IMR-90 (cell line): ENCODE measurements at regions not wholly inside any gene's neighbourhood (a gene's known extent, or its start where the extent isn't known, plus 50 kb on each side); places are given as distances from the start of the nearest gene placed in this dataset.

Source experiments
- ATAC-seq: fragments of 200-7000 bp; cut with Tn5 transposase; 2 replicates; pipeline ENCODE4 v1.9.1; 2020; ENCODE audit warnings: low read depth, mild to moderate bottlenecking, moderate library complexity
- BruUV-seq: library from RNA; stranded (reverse); fragments of 400-500 nt; replicated peaks from 2 replicates; lab custom pipeline; 2021; lab: Mats Ljungman, UMichigan
- CTCF ChIA-PET: fragments of 300-600 bp; formaldehyde crosslinking; extraction: SDS; loops from one replicate; lab custom pipeline; 2021; ENCODE audit warnings: antibody characterized with exemption; lab: Yijun Ruan, JAX
- POLR2A ChIA-PET: fragments of 300-600 bp; sonication (Branson Sonifier 250); formaldehyde crosslinking; loops from one replicate; lab custom pipeline; 2022; ENCODE audit warnings: antibody characterized with exemption; ENCODE audit not compliant: unreplicated experiment; lab: Charles Lee
- DNase-seq: peaks from one replicate; pipeline ENCODE4 v3.0.0; 2013
- H2AFZ ChIP-seq: replicated peaks from 2 replicates; pipeline ENCODE3; 2013; ENCODE audit warnings: low read length, mild to moderate bottlenecking; ENCODE audit not compliant: poor library complexity
- H2AK5ac ChIP-seq: 2 replicates; pipeline ENCODE4 v1.6.1; 2013; ENCODE audit warnings: low read depth, low read length, inconsistent platforms
- H2AK9ac ChIP-seq: replicated peaks from 2 replicates; pipeline ENCODE3; 2013; ENCODE audit warnings: mild to moderate bottlenecking, low read depth, low read length, moderate library complexity; ENCODE audit not compliant: poor library complexity
- H2BK120ac ChIP-seq: 2 replicates; pipeline ENCODE4 v1.6.1; 2013; ENCODE audit warnings: low read depth, low read length, inconsistent platforms
- H2BK15ac ChIP-seq: 3 replicates; pipeline ENCODE4 v1.6.1; 2013; ENCODE audit warnings: low read depth, low read length, inconsistent platforms
- H2BK20ac ChIP-seq: 2 replicates; pipeline ENCODE4 v1.6.1; 2013; ENCODE audit warnings: low read depth, mild to moderate bottlenecking, inconsistent platforms, low read length, moderate library complexity
- H2BK5ac ChIP-seq: 2 replicates; pipeline ENCODE4 v1.6.1; 2013; ENCODE audit warnings: mild to moderate bottlenecking, low read depth, low read length, inconsistent platforms; ENCODE audit not compliant: poor library complexity, severe bottlenecking
- H3K14ac ChIP-seq: replicated peaks from 2 replicates; pipeline ENCODE4 v1.6.1; 2013; ENCODE audit warnings: low read depth, low read length, inconsistent platforms
- H3K18ac ChIP-seq: 2 replicates; pipeline ENCODE4 v1.6.1; 2013; ENCODE audit warnings: low read depth, low read length, control low read depth
- H3K23ac ChIP-seq: 2 replicates; pipeline ENCODE4 v1.6.1; 2013; ENCODE audit warnings: low read depth, low read length, inconsistent platforms
- H3K27ac ChIP-seq: 2 replicates; pipeline ENCODE4 v1.5.1; 2013; ENCODE audit warnings: mild to moderate bottlenecking, control low read depth, low read length; ENCODE audit not compliant: insufficient read depth
- H3K27me3 ChIP-seq: 2 replicates; pipeline ENCODE4 v1.6.1; 2013; ENCODE audit warnings: low read length; ENCODE audit not compliant: control insufficient read depth, insufficient read depth
- H3K36me3 ChIP-seq: 2 replicates; pipeline ENCODE4 v1.6.1; 2013; ENCODE audit warnings: low read length, mixed read lengths; ENCODE audit not compliant: control insufficient read depth, insufficient read depth
- H3K4ac ChIP-seq: 2 replicates; pipeline ENCODE4 v1.6.1; 2013; ENCODE audit warnings: low read depth, low read length, inconsistent platforms
- H3K4me1 ChIP-seq: 2 replicates; pipeline ENCODE4 v1.6.1; 2013; ENCODE audit warnings: low read length, mixed read lengths; ENCODE audit not compliant: control insufficient read depth, insufficient read depth
- H3K4me2 ChIP-seq: 2 replicates; pipeline ENCODE4 v1.6.1; 2013; ENCODE audit warnings: low read depth, mild to moderate bottlenecking, control low read depth, low read length, moderate library complexity
- H3K4me3 ChIP-seq: 2 replicates; pipeline ENCODE4 v1.5.1; 2013; ENCODE audit warnings: low read depth, mild to moderate bottlenecking, control low read depth, low read length, moderate library complexity; ENCODE audit not compliant: insufficient read depth
- H3K56ac ChIP-seq: 2 replicates; pipeline ENCODE4 v1.6.1; 2013; ENCODE audit warnings: low read length, inconsistent platforms; ENCODE audit not compliant: insufficient read depth; ENCODE audit errors: extremely low read depth
- H3K79me1 ChIP-seq, 2 experiments: 2 replicates each; pipeline ENCODE4 v1.6.1; 2013; ENCODE audit warnings: low read length in 2 of 2, inconsistent platforms in 1 of 2, low read depth in 1 of 2
- H3K9ac ChIP-seq: 2 replicates; pipeline ENCODE4 v1.6.1; 2013; ENCODE audit warnings: low read depth, low read length, control low read depth
- H3K9me1 ChIP-seq: 2 replicates; pipeline ENCODE4 v1.6.1; 2013; ENCODE audit warnings: low read length, inconsistent platforms; ENCODE audit not compliant: insufficient read depth
- H3K9me3 ChIP-seq: 2 replicates; pipeline ENCODE4 v1.6.1; 2013; ENCODE audit warnings: low read length; ENCODE audit not compliant: control insufficient read depth, insufficient read depth
- H4K20me1 ChIP-seq: 2 replicates; pipeline ENCODE4 v1.6.1; 2013; ENCODE audit warnings: low read length, inconsistent platforms; ENCODE audit not compliant: insufficient read depth
- H4K5ac ChIP-seq: 2 replicates; pipeline ENCODE4 v1.6.1; 2013; ENCODE audit warnings: mild to moderate bottlenecking, low read depth, low read length, control low read depth
- H4K8ac ChIP-seq, 2 experiments: 2 replicates each; pipeline ENCODE4 v1.6.1; 2013; ENCODE audit warnings: low read depth in 2 of 2, low read length in 2 of 2, control low read depth in 1 of 2, inconsistent platforms in 1 of 2
- H4K91ac ChIP-seq: 2 replicates; pipeline ENCODE4 v1.6.1; 2013; ENCODE audit warnings: low read depth, low read length, inconsistent platforms; ENCODE audit not compliant: insufficient read depth
- CTCF ChIP-seq: conservative IDR thresholded peaks from 2 replicates; pipeline ENCODE4 v1.5.1; 2012; ENCODE audit warnings: mild to moderate bottlenecking, low read depth, low read length, improper control_type of control experiment
- ELK1 ChIP-seq: fragments of 150-350 bp; IDR thresholded peaks from 2 replicates; pipeline ENCODE4 v1.6.1; 2016; ENCODE audit warnings: low read depth, mild to moderate bottlenecking, low read length, moderate library complexity, borderline replicate concordance
- RCOR1 ChIP-seq: IDR thresholded peaks from 2 replicates; pipeline ENCODE4 v1.6.1; 2012; ENCODE audit warnings: mild to moderate bottlenecking, low read length, improper control_type of control experiment; ENCODE audit not compliant: insufficient replicate concordance
- USF2 ChIP-seq: fragments of 150-350 bp; IDR thresholded peaks from 2 replicates; pipeline ENCODE4 v1.6.1; 2017; ENCODE audit warnings: mild to moderate bottlenecking, antibody characterized with exemption, low read length, low read depth
- WGBS, 2 experiments: methylation state at CpG; one replicate each; pipeline versions ENCODE4 v1.1.5 to v1.1.7; 2013; ENCODE audit warnings: missing lambda C conversion rate in 2 of 2; ENCODE audit not compliant: insufficient read length in 1 of 2; ENCODE audit errors: extremely low coverage in 2 of 2; 5-methylcytosine and 5-hydroxymethylcytosine counted together
- dilution Hi-C: fragments of 300-500 bp; cut with HindIII; formaldehyde crosslinking; loops from one replicate; pipeline ENCODE4 v1.14.3; 2018; ENCODE audit warnings: low sequenced_read_pairs; ENCODE audit not compliant: unreplicated experiment
- in situ Hi-C: fragments of 300-500 bp; cut with MboI; formaldehyde crosslinking; loops from 3 replicates; pipeline ENCODE4 v1.14.3; 2019; ENCODE audit warnings: low sequenced_read_pairs, inconsistent platforms, mixed read lengths
- intact Hi-C: fragments of 100-400 bp; cut with micrococcal nuclease; formaldehyde crosslinking; loops from 2 replicates; pipeline ENCODE4 v1.10.0; 2022

- Histone ChIP-seq H3K56ac (no peak overlapping the region), H3K14ac (no peak overlapping the region), H3K18ac (no peak overlapping the region), H3K27me3 (no peaks in the 10 kb centered on the region), H3K9ac (no peak overlapping the region), H2AFZ (no peak overlapping the region), H3K9me3 (no peaks in the 10 kb centered on the region), H4K5ac (no peak overlapping the region), H3K4me2 (no peak overlapping the region), H3K79me1 (no peaks in the 10 kb centered on the region), H3K4me3 (no peak overlapping the region), H2BK15ac (no peak overlapping the region), H3K4me1 (no peaks in the 10 kb centered on the region), H2BK20ac (no peak overlapping the region), H4K20me1 (no peaks in the 10 kb centered on the region), H3K9me1 (no peaks in the 10 kb centered on the region), H3K23ac (no peak overlapping the region), H4K91ac (no peak overlapping the region), H2AK9ac (no peak overlapping the region), H3K27ac (no peak overlapping the region), H3K4ac (no peak overlapping the region), H2BK5ac (no peak overlapping the region), H4K8ac (no peak overlapping the region), H3K36me3 (no peaks in the 10 kb centered on the region), H2BK120ac (no peak overlapping the region), H2AK5ac (no peak overlapping the region)
- intact Hi-C loops: no loop called here
- in situ Hi-C loops: no loop called here
- dilution Hi-C loops: no loop called here
- CTCF ChIA-PET: interaction anchor here (1.2 kb wide), 1 partner anchor 21 kb away, joined by 4 read pairs; no protein-coding TSS in a partner anchor
- TF ChIP-seq CTCF (no peak), ELK1 (no peak), RCOR1 (no peak), USF2 (no peak)
- POLR2A ChIA-PET: no interaction called here
- no TSS peak for BruUV-seq
- ATAC-seq: no peak
- WGBS, 2 experiments: 100% methylated on average over 1 of the region's 7 CpGs; no CpG with 5 or more reads in 1 of the 2 experiments
- DNase-seq: no peak
Observed at GRCh38 chr6:141969201-141969600, 163.5 kb upstream of the GJE1 start.
